ENCODE measurements at regions not wholly inside any gene's neighbourhood (a gene's known extent, or its start where the extent isn't known, plus 50 kb on each side); places are given as distances from the start of the nearest gene placed in this dataset.

GRCh38 chr20:48201188-48201587, 415.9 kb upstream of the SULF2 start:
- TF ChIP-seq POLR2A (IDR thresholded peaks at IDR 0.05; ENCODE audit: low read depth, low read length) (no peak), POLR2AphosphoS5 (IDR thresholded peaks at IDR 0.05; ENCODE audit: low read depth, low read length) (no peak), TAF1 (IDR thresholded peaks at IDR 0.05; ENCODE audit: low read depth, low read length) (no peak)
